ENCODE measurements at regions not wholly inside any gene's neighbourhood (a gene's known extent, or its start where the extent isn't known, plus 50 kb on each side); places are given as distances from the start of the nearest gene placed in this dataset.

GRCh38 chr7:46613116-46613515 is 692.0 kb upstream of the IGFBP3 start:
- DNase-seq (ENCODE audit: low read depth): no peak
- no peak for TF ChIP-seq CTCF (conservative IDR thresholded peaks at IDR 0.05; ENCODE audit: low read depth, low read length)
- no peak overlapping the region for H3K4me3 ChIP-seq (ENCODE audit: low read length)

GRCh38 chr7:46611508-46611907 is 690.4 kb upstream of the IGFBP3 start:
- TF ChIP-seq CTCF (conservative IDR thresholded peaks at IDR 0.05; ENCODE audit: low read depth, low read length): no peak
- DNase-seq (ENCODE audit: low read depth): no peak
- no peak overlapping the region for H3K4me3 ChIP-seq (ENCODE audit: low read length)

GRCh38 chr7:46610746-46611145 is 689.7 kb upstream of the IGFBP3 start:
- no peak for DNase-seq (ENCODE audit: low read depth)
- H3K4me3 ChIP-seq (ENCODE audit: low read length): no peak overlapping the region
- no peak for TF ChIP-seq CTCF (conservative IDR thresholded peaks at IDR 0.05; ENCODE audit: low read depth, low read length)

GRCh38 chr7:46607176-46607575 is 686.1 kb upstream of the IGFBP3 start:
- no peak for DNase-seq (ENCODE audit: low read depth)
- no peak overlapping the region for H3K4me3 ChIP-seq (ENCODE audit: low read length)
- TF ChIP-seq CTCF (conservative IDR thresholded peaks at IDR 0.05; ENCODE audit: low read depth, low read length): no peak

- no peak overlapping the region for H3K4me3 ChIP-seq (ENCODE audit: low read length)
- no peak for TF ChIP-seq CTCF (conservative IDR thresholded peaks at IDR 0.05; ENCODE audit: low read depth, low read length)
- no peak for DNase-seq (ENCODE audit: low read depth)
These were observed 685.7 kb upstream of the IGFBP3 start for GRCh38 chr7:46606761-46607160.

GRCh38 chr7:46604241-46604661 is 683.2 kb upstream of the IGFBP3 start:
- no peak for DNase-seq (ENCODE audit: low read depth)
- no peak for TF ChIP-seq CTCF (conservative IDR thresholded peaks at IDR 0.05; ENCODE audit: low read depth, low read length)
- no peak overlapping the region for H3K4me3 ChIP-seq (ENCODE audit: low read length)

- no peak for DNase-seq (ENCODE audit: low read depth)
- no peak for TF ChIP-seq CTCF (conservative IDR thresholded peaks at IDR 0.05; ENCODE audit: low read depth, low read length)
- no peak overlapping the region for H3K4me3 ChIP-seq (ENCODE audit: low read length)
These were observed 682.7 kb upstream of the IGFBP3 start for GRCh38 chr7:46603780-46604179.

All from retinal pigment epithelial cell (primary cell).